Caco-2 (cell line): ENCODE measurements at regions not wholly inside any gene's neighbourhood (a gene's known extent, or its start where the extent isn't known, plus 50 kb on each side); places are given as distances from the start of the nearest gene placed in this dataset.

Experiments
- BruUV-seq: library from RNA; stranded (reverse); fragments of 400-500 nt; replicated peaks from 2 replicates; lab custom pipeline; 2021; lab: Mats Ljungman, UMichigan
- CTCF ChIA-PET: fragments of 300-600 bp; sonication (Branson Sonifier 250); formaldehyde crosslinking; loops from one replicate; lab custom pipeline; 2022; ENCODE audit warnings: antibody characterized with exemption; lab: Charles Lee
- POLR2A ChIA-PET: fragments of 300-600 bp; sonication (Branson Sonifier 250); formaldehyde crosslinking; loops from one replicate; lab custom pipeline; 2022; ENCODE audit warnings: antibody characterized with exemption; lab: Charles Lee
- DNase-seq, 2 experiments: peaks; one replicate each; pipeline versions ENCODE4 v3.0.0 to v3.0.0-alpha.2; 2020 to 2022
- H3K27me3 ChIP-seq: replicated peaks from 2 replicates; pipeline ENCODE4 v1.6.0; 2011; ENCODE audit warnings: low read length; ENCODE audit not compliant: control insufficient read depth, insufficient read depth
- H3K36me3 ChIP-seq: 2 replicates; pipeline ENCODE4 v1.5.1; 2011; ENCODE audit warnings: low read length; ENCODE audit not compliant: control insufficient read depth, insufficient read depth
- H3K4me1 ChIP-seq: fragments of 250-450 bp; sonication (Bioruptor Pico); 2 replicates; pipeline ENCODE4 v1.5.1; 2020; ENCODE audit warnings: mild to moderate bottlenecking
- H3K4me3 ChIP-seq: 2 replicates; pipeline ENCODE4 v1.5.1; 2011; ENCODE audit warnings: low read depth, mild to moderate bottlenecking, control low read depth, low read length
- H3K9me3 ChIP-seq: fragments of 250-450 bp; sonication (Bioruptor Pico); 2 replicates; pipeline ENCODE4 v1.5.1; 2020; ENCODE audit warnings: mild to moderate bottlenecking, moderate library complexity
- H3K27ac Mint-ChIP-seq: one replicate; pipeline ENCODE4 v1.8.0; 2022; ENCODE audit warnings: mixed read lengths; ENCODE audit not compliant: unreplicated experiment
- H3K27me3 Mint-ChIP-seq: one replicate; pipeline ENCODE4 v1.8.0; 2022; ENCODE audit warnings: mixed read lengths; ENCODE audit not compliant: insufficient read depth, unreplicated experiment
- H3K36me3 Mint-ChIP-seq: one replicate; pipeline ENCODE4 v1.8.0; 2022; ENCODE audit warnings: mild to moderate bottlenecking, mixed read lengths; ENCODE audit not compliant: insufficient read depth, unreplicated experiment
- H3K4me1 Mint-ChIP-seq: one replicate; pipeline ENCODE4 v1.8.0; 2022; ENCODE audit warnings: low read depth, mixed read lengths; ENCODE audit not compliant: unreplicated experiment
- H3K4me3 Mint-ChIP-seq: one replicate; pipeline ENCODE4 v1.8.0; 2022; ENCODE audit warnings: mild to moderate bottlenecking, moderate library complexity, mixed read lengths; ENCODE audit not compliant: unreplicated experiment
- H3K9me3 Mint-ChIP-seq: one replicate; pipeline ENCODE4 v1.8.0; 2022; ENCODE audit warnings: mixed read lengths; ENCODE audit not compliant: unreplicated experiment
- CTCF ChIP-seq, 2 experiments: fragments of 200-600 bp in 1 of 2; IDR thresholded peaks; 1 replicate in 1 of 2; 2 replicates in 1 of 2; pipeline versions ENCODE4 v1.5.1 to v1.8.0; 2011 to 2022; ENCODE audit warnings: antibody characterized with exemption in 1 of 2, control low read depth in 1 of 2, inconsistent platforms in 1 of 2, low read depth in 1 of 2, low read length in 1 of 2, mild to moderate bottlenecking in 1 of 2, moderate library complexity in 1 of 2; ENCODE audit not compliant: insufficient read depth in 1 of 2, severe bottlenecking in 1 of 2, unreplicated experiment in 1 of 2
- intact Hi-C: fragments of 100-400 bp; cut with micrococcal nuclease; formaldehyde crosslinking; loops from one replicate; pipeline ENCODE4 v1.10.0; 2022; ENCODE audit not compliant: unreplicated experiment

- intact Hi-C loops = no loop called here
- CTCF ChIA-PET = no interaction called here
- Histone ChIP-seq H3K9me3 (no peaks in the 10 kb centered on the region), H3K36me3 (no peaks in the 10 kb centered on the region), H3K4me1 (no peaks in the 10 kb centered on the region), H3K27me3 (no peaks in the 10 kb centered on the region), H3K4me3 (no peak overlapping the region)
- Mint-ChIP-seq H3K27ac (no peak overlapping the region), H3K36me3 (no peaks in the 10 kb centered on the region), H3K4me1 (no peaks in the 10 kb centered on the region), H3K4me3 (no peak overlapping the region), H3K27me3 (peaks cover 14% of the 10 kb centered on the region), H3K9me3 (peaks cover 7% of the 10 kb centered on the region)
- POLR2A ChIA-PET = no interaction called here
- no TSS peak for BruUV-seq
- no peak for TF ChIP-seq CTCF (IDR thresholded peaks at IDR 0.05; ENCODE audit: insufficient read depth in 1 of 2, low read depth in 1 of 2, low read length in 1 of 2, severe bottlenecking in 1 of 2, unreplicated experiment in 1 of 2)
- no peak for DNase-seq
These were observed 172.3 kb upstream of the STXBP6 start for GRCh38 chr14:25222256-25222655.

- H3K27ac Mint-ChIP-seq = no peak overlapping the region
- H3K9me3 Mint-ChIP-seq = no peaks in the 10 kb centered on the region
- no TSS peak for BruUV-seq
- ChIA-PET CTCF (no interaction called here), POLR2A (no interaction called here)
- no peaks in the 10 kb centered on the region for H3K4me1 Mint-ChIP-seq
- no peak for TF ChIP-seq CTCF (IDR thresholded peaks at IDR 0.05; ENCODE audit: insufficient read depth in 1 of 2, low read depth in 1 of 2, low read length in 1 of 2, severe bottlenecking in 1 of 2, unreplicated experiment in 1 of 2)
- no peaks in the 10 kb centered on the region for H3K4me1 ChIP-seq
- H3K27me3 ChIP-seq = no peaks in the 10 kb centered on the region
- no peaks in the 10 kb centered on the region for H3K36me3 ChIP-seq
- H3K4me3 ChIP-seq = no peak overlapping the region
- no peaks in the 10 kb centered on the region for H3K36me3 Mint-ChIP-seq
- peaks cover 11% of the 10 kb centered on the region for H3K27me3 Mint-ChIP-seq
- DNase-seq = no peak
- intact Hi-C loops = no loop called here
- H3K9me3 ChIP-seq = no peaks in the 10 kb centered on the region
- H3K4me3 Mint-ChIP-seq = no peak overlapping the region
These were observed 170.6 kb upstream of the STXBP6 start for GRCh38 chr14:25220514-25220913.

DNA sequence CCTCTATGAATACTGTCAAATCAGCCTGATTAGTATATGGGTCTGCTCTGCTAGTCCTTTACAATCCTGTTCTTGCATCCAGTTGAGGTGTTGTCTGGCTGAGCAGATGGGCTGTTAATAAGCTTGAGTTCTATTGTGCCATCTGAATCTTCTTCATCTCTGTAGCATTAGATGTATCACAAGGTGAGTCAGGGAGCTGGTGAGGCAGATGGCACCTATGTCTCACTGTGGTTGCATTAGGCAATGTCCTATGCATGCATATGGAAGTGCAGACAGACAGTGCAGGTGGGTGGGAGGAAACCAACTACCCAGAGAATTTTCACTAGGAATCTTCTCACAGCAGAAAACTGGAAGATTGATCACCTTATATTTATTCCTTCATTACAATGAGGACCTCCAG, 165.7 kb upstream of the STXBP6 start:
- H3K27ac Mint-ChIP-seq = no peak overlapping the region
- peaks cover 7% of the 10 kb centered on the region for H3K9me3 Mint-ChIP-seq
- intact Hi-C loops = no loop called here
- CTCF ChIA-PET = no interaction called here
- peaks cover 2% of the 10 kb centered on the region for H3K27me3 Mint-ChIP-seq
- Histone ChIP-seq H3K36me3 (no peaks in the 10 kb centered on the region), H3K27me3 (no peaks in the 10 kb centered on the region), H3K4me3 (no peak overlapping the region), H3K9me3 (no peaks in the 10 kb centered on the region), H3K4me1 (no peaks in the 10 kb centered on the region)
- DNase-seq = no peak
- H3K4me1 Mint-ChIP-seq = no peaks in the 10 kb centered on the region
- POLR2A ChIA-PET = no interaction called here
- no TSS peak for BruUV-seq
- H3K36me3 Mint-ChIP-seq = no peaks in the 10 kb centered on the region
- TF ChIP-seq CTCF (IDR thresholded peaks at IDR 0.05; ENCODE audit: insufficient read depth in 1 of 2, low read depth in 1 of 2, low read length in 1 of 2, severe bottlenecking in 1 of 2, unreplicated experiment in 1 of 2) = no peak
- H3K4me3 Mint-ChIP-seq = no peak overlapping the region
